GM12892 (cell line): ENCODE measurements at regions not wholly inside any gene's neighbourhood (a gene's known extent, or its start where the extent isn't known, plus 50 kb on each side); places are given as distances from the start of the nearest gene placed in this dataset.

Source experiments
- POLR2A ChIP-seq: IDR thresholded peaks from 2 replicates; pipeline ENCODE4 v1.6.1; 2011; ENCODE audit warnings: low read depth, low read length, control low read depth
- POLR2AphosphoS5 ChIP-seq: IDR thresholded peaks from 2 replicates; pipeline ENCODE4 v1.6.1; 2011; ENCODE audit warnings: low read depth, low read length, control low read depth

DNA sequence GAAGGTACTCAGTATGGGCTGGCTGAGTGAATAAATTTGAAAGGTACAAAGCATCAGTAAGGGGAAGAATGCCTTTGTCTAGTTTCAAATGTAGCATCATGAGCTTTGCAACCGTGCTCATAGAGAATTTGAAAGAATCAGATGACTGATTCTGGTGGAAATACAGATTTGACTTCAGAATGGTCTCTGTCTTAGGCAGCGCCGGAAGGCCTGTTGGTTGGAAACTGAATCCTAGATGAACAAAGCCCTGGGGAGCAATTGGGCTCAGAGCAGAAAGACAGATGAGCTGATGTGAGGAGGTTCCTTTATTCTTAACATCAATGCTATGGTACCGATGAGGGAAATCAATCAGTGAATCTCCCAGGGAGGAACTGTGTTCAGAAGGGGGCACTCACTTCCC, 137.3 kb downstream of the SNAPC1 start:
- TF ChIP-seq POLR2AphosphoS5, result no peak
- TF ChIP-seq POLR2A, result no peak
